B cell (primary cell): ENCODE measurements at regions not wholly inside any gene's neighbourhood (a gene's known extent, or its start where the extent isn't known, plus 50 kb on each side); places are given as distances from the start of the nearest gene placed in this dataset.

ENCODE experiments used
- ATAC-seq: fragments of 200-7000 bp; cut with Tn5 transposase; one replicate; pipeline ENCODE4 v1.10.0; 2021; ENCODE audit warnings: low read depth, mild to moderate bottlenecking, moderate number of reproducible peaks, moderate library complexity
- CTCF ChIA-PET: fragments of 350-600 bp; sonication (Branson Sonifier 250); formaldehyde crosslinking; loops from one replicate; lab custom pipeline; 2021; ENCODE audit warnings: antibody characterized with exemption, inconsistent platforms; lab: Charles Lee
- POLR2A ChIA-PET: fragments of 350-600 bp; sonication (Branson Sonifier 250); formaldehyde crosslinking; loops from one replicate; lab custom pipeline; 2021; ENCODE audit warnings: antibody characterized with exemption; lab: Charles Lee
- DNase-seq: peaks from one replicate; pipeline ENCODE4 v3.0.0; 2013
- H2AFZ ChIP-seq: 2 replicates; pipeline ENCODE4 v1.6.1; 2012; ENCODE audit warnings: mild to moderate bottlenecking, low read depth, low read length; ENCODE audit not compliant: insufficient read depth, poor library complexity, severe bottlenecking
- H3K27ac ChIP-seq, 2 donors: 1 replicate in 1 of 2; 2 replicates in 1 of 2; pipeline ENCODE4 v1.5.1; 2012 to 2013; ENCODE audit warnings: low read length in 2 of 2, mild to moderate bottlenecking in 2 of 2, moderate library complexity in 1 of 2
- H3K27me3 ChIP-seq, 4 experiments: fragments of 200-600 bp in 1 of 4; sonication (generic) in 1 of 4; replicated peaks in 1 of 4; 1 replicate in 2 of 4; 2 replicates in 2 of 4; pipeline versions ENCODE4 v1.6.1 to v1.7.0; 2013 to 2016; ENCODE audit warnings: low read length in 3 of 4, mild to moderate bottlenecking in 2 of 4, mixed read lengths in 1 of 4, moderate library complexity in 1 of 4; ENCODE audit not compliant: insufficient read depth in 4 of 4, control insufficient read depth in 3 of 4; ENCODE audit errors: control extremely low read depth in 1 of 4
- H3K36me3 ChIP-seq, 2 experiments: replicated peaks in 1 of 2; 1 replicate in 1 of 2; 2 replicates in 1 of 2; pipeline versions ENCODE4 v1.6.1 to v1.7.1; 2013; ENCODE audit warnings: low read length in 1 of 2; ENCODE audit not compliant: insufficient read depth in 2 of 2, control insufficient read depth in 1 of 2; ENCODE audit errors: control extremely low read depth in 1 of 2, extremely low read depth in 1 of 2
- H3K4me1 ChIP-seq, 2 donors: fragments of 200-600 bp in 1 of 2; sonication (generic) in 1 of 2; 1 replicate in 1 of 2; 2 replicates in 1 of 2; pipeline versions ENCODE4 v1.5.1 to v1.6.1; 2013 to 2017; ENCODE audit warnings: low read length in 2 of 2; ENCODE audit not compliant: control insufficient read depth in 2 of 2, insufficient read depth in 2 of 2
- H3K4me2 ChIP-seq: replicated peaks from 2 replicates; pipeline ENCODE3; 2012; ENCODE audit warnings: mild to moderate bottlenecking, low read depth, low read length; ENCODE audit not compliant: poor library complexity, severe bottlenecking
- H3K4me3 ChIP-seq, 5 experiments: fragments of 200-600 bp in 1 of 5; sonication (generic) in 1 of 5; 1 replicate in 3 of 5; 2 replicates in 2 of 5; pipeline versions ENCODE4 v1.5.1 to v1.7.0; 2011 to 2016; ENCODE audit warnings: low read length in 4 of 5, mild to moderate bottlenecking in 4 of 5, low read depth in 2 of 5, control low read depth in 1 of 5, moderate library complexity in 1 of 5; ENCODE audit not compliant: insufficient read depth in 1 of 5; ENCODE audit errors: control extremely low read depth in 1 of 5, extremely low read depth in 1 of 5
- H3K79me2 ChIP-seq: fragments of 200-600 bp; sonication (generic); one replicate; pipeline ENCODE4 v1.6.0; 2016; ENCODE audit warnings: low read length; ENCODE audit not compliant: control insufficient read depth, insufficient read depth
- H3K9ac ChIP-seq: fragments of 200-600 bp; sonication (generic); 2 replicates; pipeline ENCODE4 v1.6.1; 2017; ENCODE audit warnings: mild to moderate bottlenecking, low read length, moderate library complexity
- H3K9me3 ChIP-seq, 3 donors: one replicate each; pipeline versions ENCODE4 v1.6.1 to v1.7.1; 2013; ENCODE audit warnings: low read length in 2 of 3; ENCODE audit not compliant: control insufficient read depth in 2 of 3, insufficient read depth in 1 of 3; ENCODE audit errors: control extremely low read depth in 1 of 3
- H4K20me1 ChIP-seq: 2 replicates; pipeline ENCODE4 v1.6.0; 2012; ENCODE audit warnings: mild to moderate bottlenecking, low read length; ENCODE audit not compliant: insufficient read depth, control insufficient read depth, poor library complexity, severe bottlenecking
- H3K27ac Mint-ChIP-seq: one replicate; pipeline ENCODE4 v1.8.0; 2021; ENCODE audit warnings: mixed read lengths
- H3K27me3 Mint-ChIP-seq: one replicate; pipeline ENCODE4 v1.8.0; 2021; ENCODE audit warnings: mixed read lengths
- H3K4me1 Mint-ChIP-seq: one replicate; pipeline ENCODE4 v1.8.0; 2021; ENCODE audit warnings: mixed read lengths
- H3K4me3 Mint-ChIP-seq: one replicate; pipeline ENCODE4 v1.8.0; 2021; ENCODE audit warnings: mixed read lengths
- H3K9me3 Mint-ChIP-seq: one replicate; pipeline ENCODE4 v1.8.0; 2022; ENCODE audit warnings: mixed read lengths; ENCODE audit not compliant: insufficient read depth
- EZH2 ChIP-seq: IDR thresholded peaks from 2 replicates; pipeline ENCODE4 v1.6.1; 2012; ENCODE audit warnings: borderline replicate concordance, low read depth, mild to moderate bottlenecking, moderate library complexity, low read length; ENCODE audit not compliant: insufficient read depth, poor library complexity, severe bottlenecking
- WGBS: methylation state at CpG from one replicate; pipeline ENCODE4 v1.1.5; 2013; ENCODE audit warnings: missing lambda C conversion rate; ENCODE audit not compliant: insufficient coverage; 5-methylcytosine and 5-hydroxymethylcytosine counted together
- intact Hi-C: fragments of 100-400 bp; cut with micrococcal nuclease; formaldehyde crosslinking; loops from one replicate; pipeline ENCODE4 v1.10.0; 2022
- TF ChIP-seq, protein P1 (sequence below): fragments of 200-600 bp; IDR thresholded peaks from one replicate; pipeline ENCODE4 v1.8.0; 2022; ENCODE audit warnings: antibody characterized with exemption, mild to moderate bottlenecking

GRCh38 chr15:39488516-39488915 is 92.4 kb upstream of the THBS1 start:
- Histone ChIP-seq H3K36me3 (no peaks in the 10 kb centered on the region), H3K4me2 (no peak overlapping the region), H3K27ac (no peak overlapping the region), H3K9me3 (no peaks in the 10 kb centered on the region), H3K79me2 (no peaks in the 10 kb centered on the region), H3K4me1 (no peaks in the 10 kb centered on the region), H3K9ac (no peak overlapping the region), H4K20me1 (no peaks in the 10 kb centered on the region), H3K27me3 (no peaks in the 10 kb centered on the region), H3K4me3 (no peak overlapping the region), H2AFZ (no peak overlapping the region)
- Mint-ChIP-seq H3K27ac (no peak overlapping the region), H3K27me3 (no peaks in the 10 kb centered on the region), H3K4me3 (no peak overlapping the region), H3K9me3 (no peaks in the 10 kb centered on the region), H3K4me1 (no peaks in the 10 kb centered on the region)
- ATAC-seq: no peak
- no peak for DNase-seq
- intact Hi-C loops: no loop called here
- ChIA-PET POLR2A (no interaction called here), CTCF (no interaction called here)
- WGBS: no CpG with 5 or more reads among the region's 1 CpG
- TF ChIP-seq, protein P1, sequence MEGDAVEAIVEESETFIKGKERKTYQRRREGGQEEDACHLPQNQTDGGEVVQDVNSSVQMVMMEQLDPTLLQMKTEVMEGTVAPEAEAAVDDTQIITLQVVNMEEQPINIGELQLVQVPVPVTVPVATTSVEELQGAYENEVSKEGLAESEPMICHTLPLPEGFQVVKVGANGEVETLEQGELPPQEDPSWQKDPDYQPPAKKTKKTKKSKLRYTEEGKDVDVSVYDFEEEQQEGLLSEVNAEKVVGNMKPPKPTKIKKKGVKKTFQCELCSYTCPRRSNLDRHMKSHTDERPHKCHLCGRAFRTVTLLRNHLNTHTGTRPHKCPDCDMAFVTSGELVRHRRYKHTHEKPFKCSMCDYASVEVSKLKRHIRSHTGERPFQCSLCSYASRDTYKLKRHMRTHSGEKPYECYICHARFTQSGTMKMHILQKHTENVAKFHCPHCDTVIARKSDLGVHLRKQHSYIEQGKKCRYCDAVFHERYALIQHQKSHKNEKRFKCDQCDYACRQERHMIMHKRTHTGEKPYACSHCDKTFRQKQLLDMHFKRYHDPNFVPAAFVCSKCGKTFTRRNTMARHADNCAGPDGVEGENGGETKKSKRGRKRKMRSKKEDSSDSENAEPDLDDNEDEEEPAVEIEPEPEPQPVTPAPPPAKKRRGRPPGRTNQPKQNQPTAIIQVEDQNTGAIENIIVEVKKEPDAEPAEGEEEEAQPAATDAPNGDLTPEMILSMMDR: no peak
- no peak for TF ChIP-seq EZH2

- Mint-ChIP-seq H3K4me3 (no peak overlapping the region), H3K27ac (no peak overlapping the region), H3K27me3 (no peaks in the 10 kb centered on the region), H3K4me1 (no peaks in the 10 kb centered on the region), H3K9me3 (no peaks in the 10 kb centered on the region)
- Histone ChIP-seq H3K4me3 (no peak overlapping the region), H3K9me3 (no peaks in the 10 kb centered on the region), H3K4me2 (no peak overlapping the region), H3K27me3 (no peaks in the 10 kb centered on the region), H3K4me1 (no peaks in the 10 kb centered on the region), H3K27ac (no peak overlapping the region), H3K9ac (no peak overlapping the region), H2AFZ (no peak overlapping the region), H4K20me1 (no peaks in the 10 kb centered on the region), H3K36me3 (no peaks in the 10 kb centered on the region), H3K79me2 (no peaks in the 10 kb centered on the region)
- ATAC-seq: no peak
- no peak for DNase-seq
- TF ChIP-seq, protein P1: no peak
- TF ChIP-seq EZH2: no peak
- ChIA-PET POLR2A (no interaction called here), CTCF (no interaction called here)
- WGBS: no CpG with 5 or more reads among the region's 1 CpG
- intact Hi-C loops: no loop called here
Measured at GRCh38 chr15:39488961-39489360, 91.9 kb upstream of the THBS1 start.
